Nephron progenitor cell (in vitro differentiated cells): ENCODE measurements at regions not wholly inside any gene's neighbourhood (a gene's known extent, or its start where the extent isn't known, plus 50 kb on each side); places are given as distances from the start of the nearest gene placed in this dataset.

ENCODE experiments used
- DNase-seq: peaks from one replicate; pipeline ENCODE4 v3.0.0; 2021
- H3K27ac Mint-ChIP-seq: 2 replicates; pipeline ENCODE4 v1.8.0; 2021; ENCODE audit warnings: mild to moderate bottlenecking, moderate library complexity, mixed read lengths
- H3K27me3 Mint-ChIP-seq: 2 replicates; pipeline ENCODE4 v1.8.0; 2021; ENCODE audit warnings: mild to moderate bottlenecking, low read depth, mixed read lengths; ENCODE audit not compliant: poor library complexity
- H3K36me3 Mint-ChIP-seq: 2 replicates; pipeline ENCODE4 v1.8.0; 2021; ENCODE audit warnings: low read depth, mixed read lengths
- H3K4me1 Mint-ChIP-seq: 2 replicates; pipeline ENCODE4 v1.8.0; 2021; ENCODE audit warnings: mixed read lengths
- H3K4me3 Mint-ChIP-seq: 2 replicates; pipeline ENCODE4 v1.8.0; 2021; ENCODE audit warnings: mild to moderate bottlenecking, moderate library complexity, mixed read lengths
- H3K9me3 Mint-ChIP-seq: 2 replicates; pipeline ENCODE4 v1.8.0; 2021; ENCODE audit warnings: mild to moderate bottlenecking, moderate library complexity, mixed read lengths
- CTCF ChIP-seq: fragments of 200-600 bp; sonication (generic); IDR thresholded peaks from 2 replicates; pipeline ENCODE4 v1.5.0; 2021; ENCODE audit warnings: antibody characterized with exemption

- Mint-ChIP-seq H3K4me1 (no peaks in the 10 kb centered on the region), H3K4me3 (no peak overlapping the region), H3K9me3 (no peaks in the 10 kb centered on the region), H3K27me3 (peaks cover 95% of the 10 kb centered on the region), H3K36me3 (no peaks in the 10 kb centered on the region), H3K27ac (no peak overlapping the region)
- no peak for DNase-seq
- TF ChIP-seq CTCF = no peak
Observed at GRCh38 chr7:94245500-94245899, 149.2 kb upstream of the COL1A2 start.

- H3K36me3 Mint-ChIP-seq = no peaks in the 10 kb centered on the region
- H3K27me3 Mint-ChIP-seq = peaks cover 86% of the 10 kb centered on the region
- H3K27ac Mint-ChIP-seq = no peak overlapping the region
- H3K4me1 Mint-ChIP-seq = no peaks in the 10 kb centered on the region
- TF ChIP-seq CTCF = no peak
- no peak for DNase-seq
- H3K9me3 Mint-ChIP-seq = no peaks in the 10 kb centered on the region
- H3K4me3 Mint-ChIP-seq = no peak overlapping the region
Observed at GRCh38 chr7:94247970-94248369, 146.7 kb upstream of the COL1A2 start.

GRCh38 chr7:94249631-94250030 lies 145.1 kb upstream of the COL1A2 start:
- DNase-seq = no peak
- no peaks in the 10 kb centered on the region for H3K9me3 Mint-ChIP-seq

GRCh38 chr7:94250124-94250523 lies 144.6 kb upstream of the COL1A2 start:
- no peak for TF ChIP-seq CTCF
- H3K27ac Mint-ChIP-seq = no peak overlapping the region
- H3K4me3 Mint-ChIP-seq = no peak overlapping the region
- peaks cover 76% of the 10 kb centered on the region for H3K27me3 Mint-ChIP-seq
- no peak for DNase-seq
- H3K4me1 Mint-ChIP-seq = no peaks in the 10 kb centered on the region
- peaks cover under 1% of the 10 kb centered on the region for H3K9me3 Mint-ChIP-seq
- no peaks in the 10 kb centered on the region for H3K36me3 Mint-ChIP-seq

More at GRCh38 chr7:94249631-94250030, 145.1 kb upstream of the COL1A2 start:
- TF ChIP-seq CTCF = no peak
- H3K36me3 Mint-ChIP-seq = no peaks in the 10 kb centered on the region
- H3K27me3 Mint-ChIP-seq = peaks cover 81% of the 10 kb centered on the region
- no peaks in the 10 kb centered on the region for H3K4me1 Mint-ChIP-seq
- no peak overlapping the region for H3K4me3 Mint-ChIP-seq
- no peak overlapping the region for H3K27ac Mint-ChIP-seq

GRCh38 chr7:94250987-94251386 lies 143.7 kb upstream of the COL1A2 start:
- TF ChIP-seq CTCF = no peak
- no peaks in the 10 kb centered on the region for H3K4me1 Mint-ChIP-seq
- peaks cover 71% of the 10 kb centered on the region for H3K27me3 Mint-ChIP-seq
- H3K36me3 Mint-ChIP-seq = no peaks in the 10 kb centered on the region
- no peak overlapping the region for H3K27ac Mint-ChIP-seq
- DNase-seq = no peak
- no peak overlapping the region for H3K4me3 Mint-ChIP-seq
- H3K9me3 Mint-ChIP-seq = peaks cover 4% of the 10 kb centered on the region

- H3K27me3 Mint-ChIP-seq = peaks cover 61% of the 10 kb centered on the region
- no peaks in the 10 kb centered on the region for H3K4me1 Mint-ChIP-seq
- H3K9me3 Mint-ChIP-seq = peaks cover 4% of the 10 kb centered on the region
Observed at GRCh38 chr7:94252124-94252523, 142.6 kb upstream of the COL1A2 start.

More at GRCh38 chr7:94252124-94252523, 142.6 kb upstream of the COL1A2 start:
- TF ChIP-seq CTCF = no peak
- H3K4me3 Mint-ChIP-seq = no peak overlapping the region
- DNase-seq = no peak
- no peaks in the 10 kb centered on the region for H3K36me3 Mint-ChIP-seq
- no peak overlapping the region for H3K27ac Mint-ChIP-seq
